SK-N-SH (cell line): ENCODE measurements at regions not wholly inside any gene's neighbourhood (a gene's known extent, or its start where the extent isn't known, plus 50 kb on each side); places are given as distances from the start of the nearest gene placed in this dataset.

Experiments
- CHD2 ChIP-seq: fragments of 150-350 bp; IDR thresholded peaks from 2 replicates; pipeline ENCODE4 v1.6.1; 2018; ENCODE audit warnings: low read length; ENCODE audit not compliant: partially characterized antibody
- CTCF ChIP-seq: fragments of 200-600 bp; sonication (generic); IDR thresholded peaks from 2 replicates; pipeline ENCODE4 v1.6.1; 2017; ENCODE audit warnings: antibody characterized with exemption, mild to moderate bottlenecking, moderate library complexity
- EZH2phosphoT487 ChIP-seq: fragments of 200-600 bp; sonication (generic); IDR thresholded peaks from 2 replicates; pipeline ENCODE4 v1.6.1; 2017; ENCODE audit warnings: low read depth, mixed run types, mild to moderate bottlenecking, antibody characterized with exemption, moderate library complexity, borderline replicate concordance
- FOSL2 ChIP-seq: IDR thresholded peaks from 2 replicates; pipeline ENCODE4 v1.4.0; 2012; ENCODE audit warnings: low read depth, mild to moderate bottlenecking, moderate library complexity, borderline replicate concordance
- MAX ChIP-seq: IDR thresholded peaks from 2 replicates; pipeline ENCODE4 v1.4.0; 2012; ENCODE audit warnings: low read depth
- MXI1 ChIP-seq: IDR thresholded peaks from 2 replicates; pipeline ENCODE4 v1.6.1; 2012; ENCODE audit warnings: mild to moderate bottlenecking, low read depth, low read length, improper control_type of control experiment
- RAD21 ChIP-seq: IDR thresholded peaks from 2 replicates; pipeline ENCODE4 v1.6.1; 2012; ENCODE audit warnings: mild to moderate bottlenecking, low read length
- RCOR1 ChIP-seq: fragments of 150-350 bp; IDR thresholded peaks from 2 replicates; pipeline ENCODE4 v1.6.1; 2017; ENCODE audit warnings: antibody characterized with exemption, low read length
- TAF1 ChIP-seq: IDR thresholded peaks from 2 replicates; pipeline ENCODE4 v1.6.1; 2012; ENCODE audit warnings: low read depth, mild to moderate bottlenecking, low read length, moderate library complexity, borderline replicate concordance
- TEAD4 ChIP-seq: IDR thresholded peaks from 2 replicates; pipeline ENCODE4 v1.4.0; 2012; ENCODE audit warnings: mild to moderate bottlenecking, borderline replicate concordance; ENCODE audit not compliant: insufficient read depth
- ZBTB33 ChIP-seq: IDR thresholded peaks from 2 replicates; pipeline ENCODE4 v1.4.0; 2012; ENCODE audit warnings: low read depth, borderline replicate concordance

DNA sequence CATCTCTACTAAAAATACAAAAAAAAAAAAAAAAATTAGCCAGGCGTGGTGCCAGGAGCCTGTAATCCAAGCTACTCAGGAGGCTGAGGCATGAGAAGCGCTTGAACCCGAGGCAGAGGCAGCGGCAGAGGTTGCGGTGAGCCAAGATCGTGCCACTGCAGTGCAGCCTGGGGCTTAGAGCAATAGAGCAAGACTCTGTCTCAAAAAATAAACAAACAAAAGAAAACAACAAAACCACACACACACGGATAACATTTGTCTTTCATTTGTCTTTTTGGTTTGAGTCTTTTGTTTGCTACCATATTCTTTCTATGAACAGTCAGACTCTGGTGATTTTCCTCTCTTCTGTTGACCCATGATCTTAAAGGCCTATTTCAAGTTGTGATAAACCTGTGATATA lies 1168.3 kb upstream of the WWC1 start:
- TF ChIP-seq EZH2phosphoT487 (no peak), FOSL2 (no peak), ZBTB33 (no peak), CTCF (no peak), MAX (no peak), MXI1 (no peak), RCOR1 (no peak), CHD2 (no peak), TAF1 (no peak), RAD21 (no peak), TEAD4 (no peak)
